ENCODE measurements at regions not wholly inside any gene's neighbourhood (a gene's known extent, or its start where the extent isn't known, plus 50 kb on each side); places are given as distances from the start of the nearest gene placed in this dataset.

DNA sequence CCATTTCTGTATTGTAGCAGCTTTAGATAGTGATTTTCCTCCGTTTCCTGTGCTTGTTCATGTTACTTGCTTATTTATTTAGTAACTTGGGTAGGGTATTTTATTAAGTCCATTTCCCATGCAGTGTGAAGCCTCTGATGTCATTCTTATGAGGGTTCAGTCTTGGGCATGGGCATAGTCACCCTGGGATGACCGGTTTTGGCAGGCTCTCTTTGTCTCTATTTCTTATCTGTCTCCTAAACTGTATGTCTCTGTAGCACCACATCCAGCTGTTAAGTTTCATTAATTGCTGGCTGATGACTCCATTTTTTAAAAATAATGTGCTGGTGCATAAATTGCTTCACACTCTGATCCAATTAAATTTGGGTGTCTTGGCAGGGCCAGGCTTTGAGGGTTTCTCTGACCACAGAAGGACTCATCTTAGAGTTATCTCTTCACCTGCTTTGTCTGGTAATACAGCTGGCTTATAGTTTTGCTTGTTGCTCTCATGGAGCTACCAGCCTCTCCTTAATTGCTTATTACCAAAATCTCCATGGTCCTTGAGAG, 173.3 kb upstream of the VLDLR start:
- TF ChIP-seq CTCF (IDR thresholded peaks at IDR 0.05) (no peak), ZFX (IDR thresholded peaks at IDR 0.05; ENCODE audit: borderline replicate concordance) (no peak)

Data from 22Rv1 (cell line).